AG04450 (cell line): ENCODE measurements at regions not wholly inside any gene's neighbourhood (a gene's known extent, or its start where the extent isn't known, plus 50 kb on each side); places are given as distances from the start of the nearest gene placed in this dataset.

Source experiments
- CTCF ChIA-PET: fragments of 300-600, 350-600 bp; formaldehyde crosslinking; extraction: SDS; loops from one replicate; lab custom pipeline; 2022; ENCODE audit warnings: antibody characterized with exemption, inconsistent platforms; lab: Charles Lee
- POLR2A ChIA-PET: fragments of 350-600 bp; formaldehyde crosslinking; extraction: SDS; loops from one replicate; lab custom pipeline; 2021; ENCODE audit warnings: antibody characterized with exemption, inconsistent platforms; lab: Yijun Ruan, JAX
- DNase-seq: peaks from one replicate; pipeline ENCODE4 v3.0.0-alpha.2; 2011; ENCODE audit warnings: low read depth, low spot score
- H3K27ac ChIP-seq: one replicate; pipeline ENCODE4 v1.5.1; 2012; ENCODE audit warnings: low read depth, low read length, control low read depth
- H3K27me3 ChIP-seq: one replicate; pipeline ENCODE4 v1.6.0; 2012; ENCODE audit warnings: low read length; ENCODE audit not compliant: control insufficient read depth, insufficient read depth
- H3K4me3 ChIP-seq: 2 replicates; pipeline ENCODE4 v1.5.1; 2011; ENCODE audit warnings: mild to moderate bottlenecking, low read depth, low read length, control low read depth
- H3K9me3 ChIP-seq: 2 replicates; pipeline ENCODE4 v1.5.1; 2012; ENCODE audit warnings: low read length; ENCODE audit not compliant: control insufficient read depth, insufficient read depth
- TF ChIP-seq, protein P1 (sequence below): IDR thresholded peaks from 2 replicates; pipeline ENCODE4 v1.5.1; 2011; ENCODE audit warnings: low read depth, low read length, control low read depth, inconsistent platforms

DNA sequence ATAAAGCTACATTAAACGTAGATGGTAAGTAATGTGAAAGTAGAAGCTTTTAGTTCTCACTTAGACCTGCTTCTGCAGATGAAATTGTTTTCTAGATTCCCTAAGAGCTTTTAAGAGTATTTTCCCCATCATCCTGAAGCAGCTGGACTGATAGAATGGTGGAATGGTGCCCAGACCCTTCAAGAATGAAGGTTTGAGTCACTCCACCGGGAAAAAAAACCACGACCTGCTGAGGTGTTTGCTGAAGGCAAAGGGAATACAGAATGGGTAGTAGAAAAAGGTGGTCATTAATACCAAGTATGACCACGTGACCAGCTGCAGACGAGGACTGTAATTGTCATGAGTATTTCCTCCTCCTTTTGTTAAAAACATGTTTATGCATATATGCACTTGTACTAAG, 79.2 kb upstream of the PTPRZ1 start:
- DNase-seq: no peak
- H3K4me3 ChIP-seq: no peak overlapping the region
- H3K27ac ChIP-seq: no peak overlapping the region
- POLR2A ChIA-PET: no interaction called here
- H3K9me3 ChIP-seq: no peaks in the 10 kb centered on the region
- no peaks in the 10 kb centered on the region for H3K27me3 ChIP-seq
- TF ChIP-seq, protein P1, sequence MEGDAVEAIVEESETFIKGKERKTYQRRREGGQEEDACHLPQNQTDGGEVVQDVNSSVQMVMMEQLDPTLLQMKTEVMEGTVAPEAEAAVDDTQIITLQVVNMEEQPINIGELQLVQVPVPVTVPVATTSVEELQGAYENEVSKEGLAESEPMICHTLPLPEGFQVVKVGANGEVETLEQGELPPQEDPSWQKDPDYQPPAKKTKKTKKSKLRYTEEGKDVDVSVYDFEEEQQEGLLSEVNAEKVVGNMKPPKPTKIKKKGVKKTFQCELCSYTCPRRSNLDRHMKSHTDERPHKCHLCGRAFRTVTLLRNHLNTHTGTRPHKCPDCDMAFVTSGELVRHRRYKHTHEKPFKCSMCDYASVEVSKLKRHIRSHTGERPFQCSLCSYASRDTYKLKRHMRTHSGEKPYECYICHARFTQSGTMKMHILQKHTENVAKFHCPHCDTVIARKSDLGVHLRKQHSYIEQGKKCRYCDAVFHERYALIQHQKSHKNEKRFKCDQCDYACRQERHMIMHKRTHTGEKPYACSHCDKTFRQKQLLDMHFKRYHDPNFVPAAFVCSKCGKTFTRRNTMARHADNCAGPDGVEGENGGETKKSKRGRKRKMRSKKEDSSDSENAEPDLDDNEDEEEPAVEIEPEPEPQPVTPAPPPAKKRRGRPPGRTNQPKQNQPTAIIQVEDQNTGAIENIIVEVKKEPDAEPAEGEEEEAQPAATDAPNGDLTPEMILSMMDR: no peak
- CTCF ChIA-PET: no interaction called here

DNA sequence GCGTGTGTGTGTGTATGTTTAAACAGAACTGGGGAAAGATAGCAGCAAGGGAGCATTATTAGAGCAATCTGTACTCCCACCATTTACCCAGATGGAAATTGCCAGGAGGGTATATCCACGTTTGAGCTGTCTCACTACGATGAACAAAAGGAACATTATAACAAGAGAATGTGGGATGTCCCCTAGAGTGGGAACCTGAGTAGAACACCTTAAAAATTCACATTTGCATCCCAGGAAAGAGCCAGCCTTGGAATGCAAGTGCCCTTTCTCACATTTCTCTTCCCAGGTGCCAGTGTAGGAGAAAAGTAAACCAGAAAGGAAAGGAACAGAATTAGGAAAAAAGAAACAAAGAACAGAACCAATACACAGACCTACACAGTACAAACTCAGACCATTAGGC, 95.3 kb upstream of the PTPRZ1 start:
- TF ChIP-seq, protein P1: no peak
- H3K27ac ChIP-seq: no peak overlapping the region
- no peak for DNase-seq
- no peak overlapping the region for H3K4me3 ChIP-seq
- H3K27me3 ChIP-seq: no peaks in the 10 kb centered on the region
- no peaks in the 10 kb centered on the region for H3K9me3 ChIP-seq
- ChIA-PET POLR2A (no interaction called here), CTCF (interaction anchor here (1.1 kb wide), 1 partner anchor 25 kb away, joined by 3 read pairs; no protein-coding TSS in a partner anchor)

DNA sequence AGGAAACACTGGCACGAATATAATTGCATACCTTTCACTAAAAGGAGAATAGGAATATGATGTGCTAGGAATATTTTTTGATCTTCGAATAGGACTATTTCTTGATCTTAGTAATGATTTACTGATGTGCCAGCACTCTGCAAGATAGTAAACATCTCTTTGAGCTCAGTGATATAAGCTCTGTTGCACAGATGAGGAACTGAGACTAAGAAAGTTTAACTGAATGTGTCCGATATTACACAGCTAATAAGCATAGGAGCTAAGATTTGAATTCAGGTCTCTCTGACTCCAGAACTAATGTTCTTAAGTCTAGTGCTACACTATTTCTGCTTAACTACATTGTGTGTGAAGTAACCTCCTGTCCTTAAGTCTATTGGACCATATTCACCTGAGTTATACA, 98.4 kb upstream of the PTPRZ1 start:
- Histone ChIP-seq H3K9me3 (no peaks in the 10 kb centered on the region), H3K27ac (no peak overlapping the region), H3K4me3 (no peak overlapping the region), H3K27me3 (no peaks in the 10 kb centered on the region)
- ChIA-PET CTCF (interaction anchor here (2.5 kb wide), 1 partner anchor 220 kb away, joined by 12 read pairs; no protein-coding TSS in a partner anchor), POLR2A (no interaction called here)
- TF ChIP-seq, protein P1: no peak
- no peak for DNase-seq

DNA sequence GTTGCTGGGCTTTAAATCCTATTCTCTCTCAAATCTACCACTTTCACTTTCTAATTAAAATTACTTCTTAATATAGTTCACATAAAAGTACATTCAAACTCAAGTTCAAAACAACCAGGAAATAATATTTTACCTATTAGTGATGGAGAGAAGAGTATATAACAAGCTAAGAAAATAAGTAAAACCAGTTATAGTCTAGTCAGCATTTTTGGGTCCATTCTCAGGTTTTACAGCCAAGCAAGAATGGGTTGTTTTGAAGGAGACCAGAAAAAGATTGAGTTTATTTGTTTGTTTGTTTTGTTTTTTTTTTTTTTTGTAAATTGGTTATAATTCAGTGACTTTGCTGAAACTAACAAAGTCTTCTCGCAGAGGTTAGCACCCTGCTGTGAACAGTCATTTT, 106.3 kb upstream of the PTPRZ1 start:
- TF ChIP-seq, protein P1: no peak

DNA sequence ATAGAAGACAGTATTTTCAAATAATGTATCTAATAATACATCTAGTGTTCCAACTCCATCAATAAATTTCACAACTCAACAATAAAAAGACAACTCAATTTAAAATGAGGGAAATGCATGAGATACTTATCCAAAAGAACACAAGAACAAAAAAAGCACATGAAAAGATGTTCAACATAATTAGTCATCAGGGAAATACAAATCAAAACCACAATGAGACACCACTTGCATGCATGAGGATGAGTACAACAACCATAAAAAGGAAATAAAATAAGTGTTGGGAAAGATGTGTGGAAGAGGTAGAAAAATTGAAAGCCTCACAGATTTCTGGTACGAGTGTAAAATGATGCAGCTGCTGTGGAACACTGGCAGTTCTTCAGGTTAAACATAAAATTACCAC, 111.6 kb upstream of the PTPRZ1 start:
- no peak overlapping the region for H3K4me3 ChIP-seq
- no peaks in the 10 kb centered on the region for H3K9me3 ChIP-seq
- ChIA-PET CTCF (no interaction called here), POLR2A (no interaction called here)
- TF ChIP-seq, protein P1: no peak
- DNase-seq: no peak
- no peaks in the 10 kb centered on the region for H3K27me3 ChIP-seq
- no peak overlapping the region for H3K27ac ChIP-seq

More for the DNA sequence above, 106.3 kb upstream of the PTPRZ1 start:
- ChIA-PET CTCF (no interaction called here), POLR2A (no interaction called here)
- Histone ChIP-seq H3K27ac (no peak overlapping the region), H3K9me3 (no peaks in the 10 kb centered on the region), H3K27me3 (no peaks in the 10 kb centered on the region), H3K4me3 (no peak overlapping the region)
- DNase-seq: no peak
